ENCODE measurements at regions not wholly inside any gene's neighbourhood (a gene's known extent, or its start where the extent isn't known, plus 50 kb on each side); places are given as distances from the start of the nearest gene placed in this dataset.

- TF ChIP-seq CTCF (IDR thresholded peaks at IDR 0.05) (no peak), POLR2A (IDR thresholded peaks at IDR 0.05) (no peak)
Observed at GRCh38 chr5:5979377-5979760, 399.0 kb downstream of the MED10 start.

All from heart left ventricle (tissue), 13 donors.